Endometrium (tissue), 2 donors: ENCODE measurements at regions not wholly inside any gene's neighbourhood (a gene's known extent, or its start where the extent isn't known, plus 50 kb on each side); places are given as distances from the start of the nearest gene placed in this dataset.

Experiments
- FAIRE-seq: peaks from 2 replicates; lab custom pipeline; 2012; peaks lifted over from hg19 to GRCh38; lab: Jason Lieb, UNC
- donor health status: control.
- donor health status: control.

GRCh38 chr12:13764748-13765147 is 216.7 kb downstream of the GRIN2B start:
- FAIRE-seq, result no peak

- FAIRE-seq, result no peak
Observed at GRCh38 chr12:13749389-13749788, 232.0 kb downstream of the GRIN2B start.

- no peak for FAIRE-seq
Observed at GRCh38 chr12:13745111-13745860, 236.1 kb downstream of the GRIN2B start.

- no peak for FAIRE-seq
Observed at GRCh38 chr12:13744561-13744960, 236.8 kb downstream of the GRIN2B start.

GRCh38 chr12:13740149-13740545 is 241.3 kb downstream of the GRIN2B start:
- FAIRE-seq, result no peak

GRCh38 chr12:13735734-13736133 is 245.7 kb downstream of the GRIN2B start:
- FAIRE-seq, result no peak

- no peak for FAIRE-seq
Observed at GRCh38 chr12:13734584-13735152, 246.7 kb downstream of the GRIN2B start.

- no peak for FAIRE-seq
Observed at GRCh38 chr12:13727707-13728195, 253.7 kb downstream of the GRIN2B start.

- no peak for FAIRE-seq
Observed at GRCh38 chr12:13725049-13725448, 256.4 kb downstream of the GRIN2B start.

GRCh38 chr12:13724136-13724535 is 257.3 kb downstream of the GRIN2B start:
- no peak for FAIRE-seq

GRCh38 chr12:13719986-13720385 is 261.4 kb downstream of the GRIN2B start:
- FAIRE-seq, result no peak

GRCh38 chr12:13718271-13718670 is 263.1 kb downstream of the GRIN2B start:
- no peak for FAIRE-seq

- no peak for FAIRE-seq
Observed at GRCh38 chr12:13716119-13716518, 265.3 kb downstream of the GRIN2B start.

GRCh38 chr12:13713556-13714410 is 267.6 kb downstream of the GRIN2B start:
- FAIRE-seq, result no peak

GRCh38 chr12:13707829-13708228 is 273.6 kb downstream of the GRIN2B start:
- FAIRE-seq, result no peak

GRCh38 chr12:13702381-13702780 is 279.0 kb downstream of the GRIN2B start:
- FAIRE-seq, result no peak

- no peak for FAIRE-seq
Observed at GRCh38 chr12:13701502-13701901, 279.9 kb downstream of the GRIN2B start.

- FAIRE-seq, result no peak
Observed at GRCh38 chr12:13697973-13698372, 283.4 kb downstream of the GRIN2B start.

- no peak for FAIRE-seq
Observed at GRCh38 chr12:13695781-13696180, 285.6 kb downstream of the GRIN2B start.

- no peak for FAIRE-seq
Observed at GRCh38 chr12:13692332-13692731, 289.1 kb downstream of the GRIN2B start.

- no peak for FAIRE-seq
Observed at GRCh38 chr12:13691598-13691997, 289.8 kb downstream of the GRIN2B start.

- FAIRE-seq, result no peak
Observed at GRCh38 chr12:13687633-13688032, 293.8 kb downstream of the GRIN2B start.

GRCh38 chr12:13686260-13686659 is 295.1 kb downstream of the GRIN2B start:
- no peak for FAIRE-seq
